Retinal pigment epithelial cell (primary cell): ENCODE measurements at regions not wholly inside any gene's neighbourhood (a gene's known extent, or its start where the extent isn't known, plus 50 kb on each side); places are given as distances from the start of the nearest gene placed in this dataset.

ENCODE experiments used
- DNase-seq: peaks from one replicate; pipeline ENCODE4 v3.0.0-alpha.2; 2010; ENCODE audit warnings: low read depth
- H3K4me3 ChIP-seq: 2 replicates; pipeline ENCODE4 v1.5.1; 2011; ENCODE audit warnings: mild to moderate bottlenecking, low read length, control low read depth, moderate library complexity
- TF ChIP-seq, protein P1 (sequence below): conservative IDR thresholded peaks from 2 replicates; pipeline ENCODE4 v1.5.1; 2011; ENCODE audit warnings: low read depth, low read length, control low read depth, inconsistent platforms

DNA sequence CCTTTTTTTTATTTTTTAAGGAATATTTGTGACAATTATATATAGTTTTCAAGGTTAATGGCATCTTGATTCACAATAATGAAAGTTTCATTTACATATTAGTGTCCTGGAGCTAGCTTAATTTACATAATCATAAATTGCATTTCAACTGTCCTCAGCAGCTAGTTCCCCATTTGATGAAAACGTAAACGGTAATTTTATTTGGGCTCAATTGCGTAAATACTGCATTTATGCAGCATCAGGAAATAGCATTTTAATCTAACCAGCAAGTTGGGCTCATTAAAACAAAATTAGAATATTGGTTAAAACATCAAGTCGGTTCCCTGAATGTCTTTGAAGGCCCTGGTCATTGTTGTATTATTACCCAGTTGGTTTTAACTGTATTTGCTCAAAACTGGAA lies 136.8 kb upstream of the CDH5 start:
- H3K4me3 ChIP-seq, result no peak overlapping the region
- TF ChIP-seq, protein P1, sequence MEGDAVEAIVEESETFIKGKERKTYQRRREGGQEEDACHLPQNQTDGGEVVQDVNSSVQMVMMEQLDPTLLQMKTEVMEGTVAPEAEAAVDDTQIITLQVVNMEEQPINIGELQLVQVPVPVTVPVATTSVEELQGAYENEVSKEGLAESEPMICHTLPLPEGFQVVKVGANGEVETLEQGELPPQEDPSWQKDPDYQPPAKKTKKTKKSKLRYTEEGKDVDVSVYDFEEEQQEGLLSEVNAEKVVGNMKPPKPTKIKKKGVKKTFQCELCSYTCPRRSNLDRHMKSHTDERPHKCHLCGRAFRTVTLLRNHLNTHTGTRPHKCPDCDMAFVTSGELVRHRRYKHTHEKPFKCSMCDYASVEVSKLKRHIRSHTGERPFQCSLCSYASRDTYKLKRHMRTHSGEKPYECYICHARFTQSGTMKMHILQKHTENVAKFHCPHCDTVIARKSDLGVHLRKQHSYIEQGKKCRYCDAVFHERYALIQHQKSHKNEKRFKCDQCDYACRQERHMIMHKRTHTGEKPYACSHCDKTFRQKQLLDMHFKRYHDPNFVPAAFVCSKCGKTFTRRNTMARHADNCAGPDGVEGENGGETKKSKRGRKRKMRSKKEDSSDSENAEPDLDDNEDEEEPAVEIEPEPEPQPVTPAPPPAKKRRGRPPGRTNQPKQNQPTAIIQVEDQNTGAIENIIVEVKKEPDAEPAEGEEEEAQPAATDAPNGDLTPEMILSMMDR, result no peak

DNA sequence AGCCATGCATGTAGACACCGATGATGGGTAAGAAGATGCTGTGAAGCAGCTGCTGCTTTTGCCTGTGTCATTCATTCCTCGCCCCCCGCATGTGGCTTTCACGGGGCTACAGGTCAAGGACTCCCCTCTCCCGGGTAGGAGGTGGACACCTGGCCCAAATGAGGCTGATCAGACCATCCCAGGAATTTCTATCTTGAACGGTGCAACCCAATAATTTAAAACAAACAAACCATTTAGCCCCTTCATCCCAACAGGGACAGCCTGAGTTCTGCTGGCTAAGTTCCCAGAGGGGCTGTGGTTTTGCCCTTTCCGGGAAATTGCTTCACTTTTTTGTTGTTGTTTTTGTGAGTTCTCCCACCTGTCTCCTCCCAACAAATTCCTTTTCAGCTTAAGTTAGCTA lies 137.7 kb upstream of the CDH5 start:
- no peak for DNase-seq
- H3K4me3 ChIP-seq, result no peak overlapping the region
- TF ChIP-seq, protein P1, result no peak

More for the DNA sequence above, 136.8 kb upstream of the CDH5 start:
- DNase-seq, result no peak

DNA sequence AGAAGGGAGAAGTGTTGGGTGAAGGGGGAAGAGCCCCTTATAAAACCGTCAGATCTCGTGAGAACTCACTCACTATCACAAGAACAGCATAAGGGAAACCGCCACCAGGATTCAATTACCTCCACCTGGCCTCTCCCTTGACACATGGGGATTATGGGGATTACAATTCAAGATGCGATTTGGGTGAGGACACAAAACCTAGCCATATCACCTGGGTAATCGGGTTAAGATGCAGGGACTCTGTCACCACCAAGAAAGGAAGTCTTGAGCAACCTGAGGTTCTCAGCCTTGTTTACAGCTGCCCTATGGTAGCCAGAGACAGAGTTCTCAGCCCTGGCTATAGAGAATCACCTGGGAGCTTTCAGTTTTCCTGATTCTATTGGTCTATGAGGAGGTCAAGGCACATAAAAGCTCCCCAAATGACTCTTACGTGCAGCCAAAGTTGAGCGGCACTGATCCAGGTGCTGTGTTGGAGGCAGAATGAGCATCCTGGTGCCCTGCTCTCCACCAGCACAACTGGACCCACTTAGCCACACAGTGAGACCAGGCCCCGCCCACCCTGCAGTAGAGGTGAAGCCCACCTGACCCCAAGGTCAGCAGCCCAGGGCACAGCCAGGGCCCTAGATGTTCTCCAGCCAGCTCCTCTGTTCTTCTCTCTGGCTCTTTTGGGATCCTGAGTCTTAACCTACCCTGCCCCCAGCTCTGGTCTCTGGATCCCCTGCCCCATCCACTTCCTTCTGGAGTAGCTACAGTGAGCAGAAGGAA lies 138.5 kb upstream of the CDH5 start:
- no peak overlapping the region for H3K4me3 ChIP-seq
- TF ChIP-seq, protein P1, result no peak
- DNase-seq, result no peak

DNA sequence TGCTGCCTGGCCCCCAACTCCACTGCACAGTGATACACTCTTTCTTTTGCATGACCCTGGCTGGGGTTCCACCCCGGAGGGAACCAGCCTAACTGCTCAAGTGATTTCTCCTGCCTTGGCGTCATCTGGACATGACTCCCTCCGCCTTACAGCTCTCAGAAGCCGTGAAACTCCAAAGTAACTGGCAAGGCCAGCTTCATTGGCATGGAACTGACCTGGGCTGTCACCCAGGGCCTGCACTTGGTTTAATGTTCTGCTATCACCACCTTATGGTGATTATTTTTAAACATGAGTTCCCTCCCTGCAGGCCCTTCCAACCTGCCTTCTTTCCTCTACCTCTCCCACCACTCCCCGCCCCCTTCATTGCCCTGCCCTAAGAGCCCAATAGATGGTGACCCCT lies 139.7 kb upstream of the CDH5 start:
- TF ChIP-seq, protein P1, result no peak

DNA sequence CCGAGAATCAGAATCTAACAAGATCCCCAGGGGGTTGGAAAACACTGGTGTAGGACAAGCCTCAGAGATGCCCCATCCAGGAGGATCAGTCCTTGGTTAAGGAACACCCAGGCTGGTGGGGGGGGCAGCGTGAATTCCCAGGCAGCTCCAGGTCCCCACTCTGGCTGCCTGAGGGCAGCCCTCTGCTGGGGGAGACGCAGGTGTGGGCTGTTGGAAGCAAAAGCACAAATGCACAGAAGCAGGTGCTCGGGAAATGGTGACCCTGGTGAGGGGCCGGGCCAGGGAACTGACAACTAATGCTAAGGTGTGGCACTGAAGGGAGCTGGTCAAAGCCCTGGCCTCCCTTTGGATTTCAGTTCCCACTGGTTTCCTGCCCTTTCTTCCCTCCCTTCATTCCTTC lies 140.8 kb upstream of the CDH5 start:
- no peak for DNase-seq
- H3K4me3 ChIP-seq, result no peak overlapping the region
- TF ChIP-seq, protein P1, result no peak

More for the DNA sequence above, 139.7 kb upstream of the CDH5 start:
- no peak for DNase-seq
- no peak overlapping the region for H3K4me3 ChIP-seq

DNA sequence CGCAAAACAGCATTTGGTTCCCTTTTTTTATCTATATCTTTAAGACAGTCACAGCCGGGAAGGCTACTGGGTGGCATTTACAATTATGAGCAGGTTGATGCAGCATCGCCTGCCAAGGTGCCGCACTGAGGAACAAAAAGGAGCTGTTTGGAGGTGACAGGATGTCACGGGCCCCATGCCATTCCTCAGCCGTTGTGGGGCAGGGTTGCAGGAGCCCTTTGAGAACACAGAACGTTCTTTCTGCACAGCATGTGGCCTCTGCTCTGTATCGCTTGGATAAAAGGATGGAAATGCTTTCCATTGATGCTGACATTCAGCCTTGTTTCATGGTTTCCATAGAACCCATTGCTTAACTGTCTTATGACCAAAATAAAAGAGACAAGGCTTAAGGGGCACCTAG lies 141.9 kb upstream of the CDH5 start:
- H3K4me3 ChIP-seq, result no peak overlapping the region
- TF ChIP-seq, protein P1, result no peak
- DNase-seq, result no peak

DNA sequence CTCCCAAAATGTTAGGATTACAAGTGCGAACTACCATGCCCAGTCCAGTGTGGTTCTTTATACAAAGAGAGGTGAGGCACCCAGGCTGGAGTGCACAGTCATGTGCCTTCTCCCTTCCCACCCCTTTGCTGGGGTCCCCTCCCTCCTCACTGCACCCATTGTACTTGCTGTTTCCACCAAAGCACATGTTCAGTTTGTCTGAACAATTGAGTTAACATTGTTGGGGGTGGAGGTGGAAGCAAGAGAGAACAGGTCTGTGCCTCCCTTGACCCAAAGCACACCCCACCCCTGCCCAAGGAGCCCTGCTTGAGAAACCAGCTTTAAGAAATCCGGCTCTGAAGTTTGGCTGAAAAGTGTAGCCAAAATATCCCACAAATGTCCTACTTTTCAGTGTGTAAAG lies 142.3 kb upstream of the CDH5 start:
- DNase-seq, result no peak
- TF ChIP-seq, protein P1, result no peak

More for the DNA sequence above, 142.3 kb upstream of the CDH5 start:
- H3K4me3 ChIP-seq, result no peak overlapping the region
